ENCODE measurements at regions not wholly inside any gene's neighbourhood (a gene's known extent, or its start where the extent isn't known, plus 50 kb on each side); places are given as distances from the start of the nearest gene placed in this dataset.

DNA sequence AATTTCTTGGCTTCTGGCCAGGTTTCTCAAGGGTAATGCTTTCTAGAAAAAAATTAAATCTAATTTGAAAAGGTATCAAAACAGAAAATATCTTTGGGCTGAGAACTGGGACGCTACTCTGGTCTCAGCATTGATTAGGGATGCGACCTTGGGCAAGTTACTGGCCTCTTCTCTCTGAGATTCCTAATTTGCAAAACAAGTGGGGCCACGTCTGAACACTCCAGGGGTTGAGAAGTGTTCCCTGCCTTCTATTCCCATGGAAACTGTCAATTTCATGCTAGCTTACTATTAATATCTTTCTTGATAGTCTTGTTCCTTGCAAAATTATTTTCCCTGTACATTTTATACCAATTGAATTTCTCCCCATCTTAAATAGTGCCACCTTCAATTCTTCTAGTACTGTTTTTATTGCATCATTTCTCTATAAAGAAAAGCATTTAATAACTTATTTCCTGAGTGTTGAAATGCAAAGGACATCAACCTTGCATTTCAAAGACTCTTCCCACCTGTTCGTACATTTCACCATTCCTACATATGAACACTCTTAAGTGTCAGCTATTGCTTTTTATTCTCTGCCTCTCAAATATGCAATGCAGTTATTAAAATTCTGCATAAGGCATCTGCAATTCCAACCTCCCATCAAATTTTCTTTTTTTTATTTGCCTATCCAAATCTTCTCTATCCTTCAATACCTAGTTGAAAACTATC lies 118.3 kb upstream of the DSEL start:
- DNase-seq (ENCODE audit: low read depth): no peak
- TF ChIP-seq, protein P1, sequence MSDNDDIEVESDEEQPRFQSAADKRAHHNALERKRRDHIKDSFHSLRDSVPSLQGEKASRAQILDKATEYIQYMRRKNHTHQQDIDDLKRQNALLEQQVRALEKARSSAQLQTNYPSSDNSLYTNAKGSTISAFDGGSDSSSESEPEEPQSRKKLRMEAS (IDR thresholded peaks at IDR 0.05; ENCODE audit: low read depth, low read length): no peak
- TF ChIP-seq POLR2A (IDR thresholded peaks at IDR 0.05; ENCODE audit: extremely low read depth, insufficient read length) (no peak), MYC (IDR thresholded peaks at IDR 0.05; ENCODE audit: low read depth, low read length) (no peak)
- TF ChIP-seq, protein P2, sequence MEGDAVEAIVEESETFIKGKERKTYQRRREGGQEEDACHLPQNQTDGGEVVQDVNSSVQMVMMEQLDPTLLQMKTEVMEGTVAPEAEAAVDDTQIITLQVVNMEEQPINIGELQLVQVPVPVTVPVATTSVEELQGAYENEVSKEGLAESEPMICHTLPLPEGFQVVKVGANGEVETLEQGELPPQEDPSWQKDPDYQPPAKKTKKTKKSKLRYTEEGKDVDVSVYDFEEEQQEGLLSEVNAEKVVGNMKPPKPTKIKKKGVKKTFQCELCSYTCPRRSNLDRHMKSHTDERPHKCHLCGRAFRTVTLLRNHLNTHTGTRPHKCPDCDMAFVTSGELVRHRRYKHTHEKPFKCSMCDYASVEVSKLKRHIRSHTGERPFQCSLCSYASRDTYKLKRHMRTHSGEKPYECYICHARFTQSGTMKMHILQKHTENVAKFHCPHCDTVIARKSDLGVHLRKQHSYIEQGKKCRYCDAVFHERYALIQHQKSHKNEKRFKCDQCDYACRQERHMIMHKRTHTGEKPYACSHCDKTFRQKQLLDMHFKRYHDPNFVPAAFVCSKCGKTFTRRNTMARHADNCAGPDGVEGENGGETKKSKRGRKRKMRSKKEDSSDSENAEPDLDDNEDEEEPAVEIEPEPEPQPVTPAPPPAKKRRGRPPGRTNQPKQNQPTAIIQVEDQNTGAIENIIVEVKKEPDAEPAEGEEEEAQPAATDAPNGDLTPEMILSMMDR (IDR thresholded peaks at IDR 0.05; ENCODE audit: low read depth, low read length): no peak
- no peak overlapping the region for H3K4me3 ChIP-seq (ENCODE audit: low read depth, low read length)

DNA sequence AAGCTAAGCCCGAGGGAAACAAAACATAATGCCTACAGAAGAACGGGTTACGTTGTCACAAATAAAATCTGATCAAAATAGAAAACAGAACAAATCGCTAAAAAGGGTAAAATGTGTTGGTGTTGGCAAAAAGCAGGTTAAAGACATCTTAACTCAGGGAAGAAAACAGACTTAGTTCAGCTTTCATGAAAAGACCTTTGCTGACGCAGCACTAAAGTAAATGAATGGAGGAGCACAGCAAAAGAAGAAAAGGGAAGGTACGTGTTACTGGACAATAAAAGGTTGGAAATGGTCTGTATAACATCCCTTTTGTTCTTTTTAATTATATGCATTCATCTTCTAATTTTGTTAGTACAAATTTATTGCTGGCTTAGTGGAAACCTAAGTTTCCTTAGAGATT lies 117.4 kb upstream of the DSEL start:
- TF ChIP-seq MYC (IDR thresholded peaks at IDR 0.05; ENCODE audit: low read depth, low read length): no peak
- TF ChIP-seq, protein P1 (IDR thresholded peaks at IDR 0.05; ENCODE audit: low read depth, low read length): no peak
- TF ChIP-seq POLR2A (IDR thresholded peaks at IDR 0.05; ENCODE audit: extremely low read depth, insufficient read length): no peak
- DNase-seq (ENCODE audit: low read depth): no peak
- H3K4me3 ChIP-seq (ENCODE audit: low read depth, low read length): no peak overlapping the region

DNA sequence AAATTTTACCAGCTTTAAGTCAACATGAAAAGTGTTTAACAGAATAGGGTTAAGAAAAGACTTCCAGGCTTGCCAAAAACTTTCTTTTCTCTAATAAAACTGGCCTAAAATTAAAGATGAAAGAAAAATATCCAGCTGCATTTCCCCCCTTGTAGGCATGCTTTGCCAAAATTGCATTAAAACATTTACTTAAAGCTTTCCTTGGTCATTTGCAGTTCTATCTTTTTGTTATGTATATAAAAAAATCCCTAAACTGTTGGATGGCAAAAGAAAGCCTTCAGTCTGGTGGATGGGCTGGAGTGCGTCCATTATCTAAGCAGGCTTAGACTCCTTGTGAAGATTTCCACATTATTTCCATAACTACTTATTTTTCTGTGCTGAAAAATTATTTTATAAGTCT lies 105.4 kb upstream of the DSEL start:
- TF ChIP-seq, protein P2 (IDR thresholded peaks at IDR 0.05; ENCODE audit: low read depth, low read length): no peak
- no peak for TF ChIP-seq POLR2A (IDR thresholded peaks at IDR 0.05; ENCODE audit: extremely low read depth, insufficient read length)
- no peak for TF ChIP-seq MYC (IDR thresholded peaks at IDR 0.05; ENCODE audit: low read depth, low read length)
- no peak overlapping the region for H3K4me3 ChIP-seq (ENCODE audit: low read depth, low read length)
- no peak for DNase-seq (ENCODE audit: low read depth)

DNA sequence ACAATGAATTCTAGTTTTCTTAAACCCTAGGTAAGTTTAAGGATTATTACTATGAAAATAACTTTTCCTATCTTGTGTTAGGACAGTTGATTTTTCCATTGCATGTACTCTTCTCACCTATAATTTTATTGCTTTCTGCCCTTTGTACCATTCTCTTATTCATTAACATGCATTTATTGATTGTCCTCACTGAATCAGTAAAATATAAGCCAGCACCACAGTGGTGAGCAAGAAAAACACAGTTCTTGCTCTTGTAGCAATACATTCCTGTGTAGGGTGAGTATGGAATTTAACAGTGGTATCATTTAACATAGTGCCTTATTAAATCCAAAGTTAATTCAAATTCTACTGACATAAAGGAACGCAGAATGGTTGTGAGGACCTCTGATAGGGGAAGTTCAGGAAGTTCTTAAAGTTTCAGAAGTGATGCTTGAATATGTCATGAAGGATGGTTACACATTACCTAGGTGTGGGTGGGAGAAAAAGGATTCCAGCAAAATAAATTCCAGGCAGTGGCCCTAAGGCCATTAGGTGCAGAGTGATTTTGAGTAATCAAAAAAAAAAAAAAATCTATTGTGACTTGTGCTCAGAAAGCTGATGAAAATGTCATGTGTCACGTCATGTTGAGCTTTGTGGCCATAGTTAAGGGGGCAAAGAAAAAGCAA lies 104.7 kb upstream of the DSEL start:
- DNase-seq (ENCODE audit: low read depth): no peak
- TF ChIP-seq POLR2A (IDR thresholded peaks at IDR 0.05; ENCODE audit: extremely low read depth, insufficient read length): no peak
- TF ChIP-seq, protein P2 (IDR thresholded peaks at IDR 0.05; ENCODE audit: low read depth, low read length): no peak
- TF ChIP-seq, protein P1 (IDR thresholded peaks at IDR 0.05; ENCODE audit: low read depth, low read length): no peak
- no peak for TF ChIP-seq MYC (IDR thresholded peaks at IDR 0.05; ENCODE audit: low read depth, low read length)
- H3K4me3 ChIP-seq (ENCODE audit: low read depth, low read length): no peak overlapping the region

DNA sequence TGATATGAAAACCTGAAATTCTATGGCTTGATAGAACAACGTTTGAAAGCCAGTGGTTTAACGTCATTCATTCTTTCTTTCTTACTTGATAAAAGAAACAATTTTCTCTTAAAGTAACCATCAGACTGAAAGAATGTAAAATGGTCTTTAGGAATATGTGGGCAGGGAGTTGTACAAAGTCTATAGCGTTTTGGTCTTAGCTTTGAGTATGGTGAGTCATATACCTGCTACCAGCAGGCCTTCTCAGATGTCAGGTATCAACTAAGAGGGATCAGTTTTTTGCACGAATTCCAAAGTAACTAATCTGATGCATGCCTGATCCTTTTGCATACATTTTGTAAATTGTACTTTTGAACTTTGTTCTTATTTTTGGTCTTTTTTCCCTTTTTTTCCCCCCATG lies 101.5 kb upstream of the DSEL start:
- H3K4me3 ChIP-seq (ENCODE audit: low read depth, low read length): no peak overlapping the region
- TF ChIP-seq, protein P2 (IDR thresholded peaks at IDR 0.05; ENCODE audit: low read depth, low read length): no peak
- TF ChIP-seq, protein P1 (IDR thresholded peaks at IDR 0.05; ENCODE audit: low read depth, low read length): no peak
- TF ChIP-seq POLR2A (IDR thresholded peaks at IDR 0.05; ENCODE audit: extremely low read depth, insufficient read length) (no peak), MYC (IDR thresholded peaks at IDR 0.05; ENCODE audit: low read depth, low read length) (no peak)
- no peak for DNase-seq (ENCODE audit: low read depth)

DNA sequence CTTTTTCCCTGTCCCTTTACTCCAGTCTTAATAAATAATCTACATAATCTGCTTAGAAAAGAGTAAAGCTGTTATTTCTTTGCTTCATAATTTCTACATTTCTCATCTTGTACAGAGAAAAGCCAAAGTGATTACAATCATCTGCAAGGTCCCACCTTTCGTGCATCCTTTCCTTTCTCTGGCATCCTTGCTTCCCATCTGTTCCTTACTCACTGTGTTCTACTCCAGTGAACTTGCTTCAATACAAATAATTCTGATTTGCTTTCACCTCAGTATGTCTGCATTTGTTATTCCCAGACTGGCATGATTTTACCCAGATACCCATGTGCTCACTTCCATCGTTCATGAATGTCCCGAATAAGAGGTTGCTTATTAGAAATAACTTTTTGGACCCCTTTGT lies 99.4 kb upstream of the DSEL start:
- H3K4me3 ChIP-seq (ENCODE audit: low read depth, low read length): no peak overlapping the region
- TF ChIP-seq MYC (IDR thresholded peaks at IDR 0.05; ENCODE audit: low read depth, low read length) (no peak), POLR2A (IDR thresholded peaks at IDR 0.05; ENCODE audit: extremely low read depth, insufficient read length) (no peak)
- TF ChIP-seq, protein P1 (IDR thresholded peaks at IDR 0.05; ENCODE audit: low read depth, low read length): no peak
- TF ChIP-seq, protein P2 (IDR thresholded peaks at IDR 0.05; ENCODE audit: low read depth, low read length): no peak

More for the DNA sequence above, 99.4 kb upstream of the DSEL start:
- DNase-seq (ENCODE audit: low read depth): no peak
